ENCODE measurements at regions not wholly inside any gene's neighbourhood (a gene's known extent, or its start where the extent isn't known, plus 50 kb on each side); places are given as distances from the start of the nearest gene placed in this dataset.

GRCh38 chr2:160918906-160919503 lies 241.2 kb upstream of the TANK start:
- no peak for DNase-seq

GRCh38 chr2:160920061-160920460 lies 240.2 kb upstream of the TANK start:
- DNase-seq, result no peak

- no peak for DNase-seq
Observed at GRCh38 chr2:160920791-160921303, 239.4 kb upstream of the TANK start.

GRCh38 chr2:160921386-160921964 lies 238.8 kb upstream of the TANK start:
- no peak for DNase-seq

- DNase-seq, result no peak
Observed at GRCh38 chr2:160924936-160925353, 235.3 kb upstream of the TANK start.

GRCh38 chr2:160925956-160926355 lies 234.3 kb upstream of the TANK start:
- no peak for DNase-seq

GRCh38 chr2:160927324-160927723 lies 232.9 kb upstream of the TANK start:
- DNase-seq, result no peak

GRCh38 chr2:160928854-160929301 lies 231.3 kb upstream of the TANK start:
- no peak for DNase-seq

- DNase-seq, result no peak
Observed at GRCh38 chr2:160931531-160931930, 228.7 kb upstream of the TANK start.

GRCh38 chr2:160932960-160933359 lies 227.3 kb upstream of the TANK start:
- no peak for DNase-seq

- no peak for DNase-seq
Observed at GRCh38 chr2:160934263-160934662, 226.0 kb upstream of the TANK start.

- no peak for DNase-seq
Observed at GRCh38 chr2:160934991-160935390, 225.2 kb upstream of the TANK start.

GRCh38 chr2:160936044-160936806 lies 224.0 kb upstream of the TANK start:
- DNase-seq, result no peak

- no peak for DNase-seq
Observed at GRCh38 chr2:160940271-160940670, 220.0 kb upstream of the TANK start.

GRCh38 chr2:160940699-160941098 lies 219.5 kb upstream of the TANK start:
- no peak for DNase-seq

- DNase-seq, result no peak
Observed at GRCh38 chr2:160941290-160941846, 218.9 kb upstream of the TANK start.

GRCh38 chr2:160942476-160943142 lies 217.6 kb upstream of the TANK start:
- no peak for DNase-seq

- DNase-seq, result no peak
Observed at GRCh38 chr2:160943414-160943813, 216.8 kb upstream of the TANK start.

- DNase-seq, result no peak
Observed at GRCh38 chr2:160952464-160953254, 207.6 kb upstream of the TANK start.

- DNase-seq, result no peak
Observed at GRCh38 chr2:160955578-160955977, 204.7 kb upstream of the TANK start.

GRCh38 chr2:160956243-160956802 lies 203.9 kb upstream of the TANK start:
- DNase-seq, result no peak

Measured in left kidney (tissue), 1 donor.